Tibial artery (tissue), 4 donors: ENCODE measurements at regions not wholly inside any gene's neighbourhood (a gene's known extent, or its start where the extent isn't known, plus 50 kb on each side); places are given as distances from the start of the nearest gene placed in this dataset.

Experiments
- DNase-seq, 2 donors: peaks; one replicate each; pipeline ENCODE4 v3.0.0-alpha.2; 2019
- H3K27ac ChIP-seq, 2 donors: fragments of 200-600 bp; sonication (generic) in 1 of 2; 1 replicate in 1 of 2; 2 replicates in 1 of 2; pipeline ENCODE4 v1.5.1; 2018 to 2019; ENCODE audit warnings: mild to moderate bottlenecking in 1 of 2
- H3K27me3 ChIP-seq, 2 donors: fragments of 200-600 bp; sonication (generic) in 1 of 2; one replicate each; pipeline versions ENCODE4 v1.5.1 to v1.6.0; 2016 to 2019
- H3K36me3 ChIP-seq, 3 donors: fragments of 200-600 bp; sonication (generic) in 2 of 3; one replicate each; pipeline ENCODE4 v1.5.1; 2016 to 2019; ENCODE audit warnings: mild to moderate bottlenecking in 2 of 3
- H3K4me1 ChIP-seq, 4 donors: fragments of 200-600 bp; sonication (generic) in 2 of 4; 1 replicate in 3 of 4; 2 replicates in 1 of 4; pipeline ENCODE4 v1.5.1; 2016 to 2019
- H3K4me3 ChIP-seq, 2 donors: fragments of 200-600 bp; sonication (generic) in 1 of 2; 1 replicate in 1 of 2; 2 replicates in 1 of 2; pipeline ENCODE4 v1.5.1; 2018 to 2019; ENCODE audit warnings: mild to moderate bottlenecking in 2 of 2
- H3K9me3 ChIP-seq, 3 donors: fragments of 200-600 bp; sonication (generic) in 1 of 3; one replicate each; pipeline ENCODE4 v1.5.1; 2016 to 2019
- intact Hi-C: fragments of 100-400 bp; cut with DNase I; formaldehyde crosslinking; loops from one replicate; pipeline ENCODE4 v1.15.0; 2023; ENCODE audit warnings: low total_unique reads
- TF ChIP-seq, protein P1 (sequence below), 2 experiments: fragments of 200-600 bp in 1 of 2; fragments of 450-650 bp in 1 of 2; IDR thresholded peaks; one replicate each; pipeline ENCODE4 v1.5.1; 2017 to 2019; ENCODE audit warnings: antibody characterized with exemption in 2 of 2, mild to moderate bottlenecking in 1 of 2, moderate library complexity in 1 of 2

- TF ChIP-seq, protein P1, sequence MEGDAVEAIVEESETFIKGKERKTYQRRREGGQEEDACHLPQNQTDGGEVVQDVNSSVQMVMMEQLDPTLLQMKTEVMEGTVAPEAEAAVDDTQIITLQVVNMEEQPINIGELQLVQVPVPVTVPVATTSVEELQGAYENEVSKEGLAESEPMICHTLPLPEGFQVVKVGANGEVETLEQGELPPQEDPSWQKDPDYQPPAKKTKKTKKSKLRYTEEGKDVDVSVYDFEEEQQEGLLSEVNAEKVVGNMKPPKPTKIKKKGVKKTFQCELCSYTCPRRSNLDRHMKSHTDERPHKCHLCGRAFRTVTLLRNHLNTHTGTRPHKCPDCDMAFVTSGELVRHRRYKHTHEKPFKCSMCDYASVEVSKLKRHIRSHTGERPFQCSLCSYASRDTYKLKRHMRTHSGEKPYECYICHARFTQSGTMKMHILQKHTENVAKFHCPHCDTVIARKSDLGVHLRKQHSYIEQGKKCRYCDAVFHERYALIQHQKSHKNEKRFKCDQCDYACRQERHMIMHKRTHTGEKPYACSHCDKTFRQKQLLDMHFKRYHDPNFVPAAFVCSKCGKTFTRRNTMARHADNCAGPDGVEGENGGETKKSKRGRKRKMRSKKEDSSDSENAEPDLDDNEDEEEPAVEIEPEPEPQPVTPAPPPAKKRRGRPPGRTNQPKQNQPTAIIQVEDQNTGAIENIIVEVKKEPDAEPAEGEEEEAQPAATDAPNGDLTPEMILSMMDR (IDR thresholded peaks at IDR 0.05): no peak
- H3K36me3 ChIP-seq: no peaks in the 10 kb centered on the region
- no peak overlapping the region for H3K4me3 ChIP-seq
- no peaks in the 10 kb centered on the region for H3K9me3 ChIP-seq
- intact Hi-C loops: no loop called here
- no peaks in the 10 kb centered on the region for H3K27me3 ChIP-seq
- no peaks in the 10 kb centered on the region for H3K4me1 ChIP-seq
- no peak for DNase-seq
- H3K27ac ChIP-seq: no peak overlapping the region
These were observed 441.1 kb upstream of the MON1B start for GRCh38 chr16:76749780-76750375.

DNA sequence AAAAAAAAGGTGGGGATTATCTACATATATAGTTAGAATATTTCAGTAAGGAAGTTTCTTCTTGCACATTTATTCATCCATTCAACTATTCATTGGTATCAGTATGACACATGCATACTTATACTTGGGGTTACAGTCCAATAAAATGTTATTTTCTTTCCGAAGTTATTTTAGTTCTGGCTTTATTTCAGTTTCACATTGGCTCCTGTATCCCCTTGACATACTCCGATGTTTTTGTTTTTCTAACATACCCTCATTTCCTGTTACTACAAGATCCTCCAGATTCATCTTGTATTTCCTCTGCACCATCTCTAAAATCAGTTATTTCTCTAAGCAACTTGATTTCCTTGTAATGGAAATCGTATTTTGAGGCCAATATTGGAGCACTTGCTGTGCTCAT, 435.5 kb upstream of the MON1B start:
- intact Hi-C loops: no loop called here
- no peaks in the 10 kb centered on the region for H3K4me1 ChIP-seq
- TF ChIP-seq, protein P1 (IDR thresholded peaks at IDR 0.05): no peak
- no peak overlapping the region for H3K27ac ChIP-seq
- H3K9me3 ChIP-seq: peaks cover 0 to 7% (median 0%) of the 10 kb centered on the region in 3 donors
- no peak overlapping the region for H3K4me3 ChIP-seq
- no peak for DNase-seq
- no peaks in the 10 kb centered on the region for H3K27me3 ChIP-seq
- no peaks in the 10 kb centered on the region for H3K36me3 ChIP-seq

- H3K27ac ChIP-seq: no peak overlapping the region
- no peaks in the 10 kb centered on the region for H3K4me1 ChIP-seq
- H3K36me3 ChIP-seq: no peaks in the 10 kb centered on the region
- no peak overlapping the region for H3K4me3 ChIP-seq
- no peaks in the 10 kb centered on the region for H3K27me3 ChIP-seq
- H3K9me3 ChIP-seq: peaks cover 0 to 7% (median 0%) of the 10 kb centered on the region in 3 donors
- intact Hi-C loops: no loop called here
- TF ChIP-seq, protein P1 (IDR thresholded peaks at IDR 0.05): no peak
- no peak for DNase-seq
These were observed 434.6 kb upstream of the MON1B start for GRCh38 chr16:76756423-76756822.

- Histone ChIP-seq H3K36me3 (no peaks in the 10 kb centered on the region), H3K27ac (no peak overlapping the region), H3K27me3 (no peaks in the 10 kb centered on the region), H3K9me3 (peaks cover 0 to 10% (median 0%) of the 10 kb centered on the region in 3 donors), H3K4me1 (no peaks in the 10 kb centered on the region), H3K4me3 (no peak overlapping the region)
- TF ChIP-seq, protein P1 (IDR thresholded peaks at IDR 0.05): no peak
- DNase-seq: no peak
- intact Hi-C loops: no loop called here
These were observed 434.0 kb upstream of the MON1B start for GRCh38 chr16:76756951-76757350.

GRCh38 chr16:76766538-76766937, 424.5 kb upstream of the MON1B start:
- no peak overlapping the region for H3K27ac ChIP-seq
- no peaks in the 10 kb centered on the region for H3K4me1 ChIP-seq
- no peaks in the 10 kb centered on the region for H3K27me3 ChIP-seq
- intact Hi-C loops: no loop called here
- no peak overlapping the region for H3K4me3 ChIP-seq
- no peaks in the 10 kb centered on the region for H3K36me3 ChIP-seq
- TF ChIP-seq, protein P1 (IDR thresholded peaks at IDR 0.05): no peak
- H3K9me3 ChIP-seq: peaks cover 7 to 14% (median 8%) of the 10 kb centered on the region in 3 donors
- no peak for DNase-seq

- Histone ChIP-seq H3K9me3 (peaks cover 3 to 7% (median 3%) of the 10 kb centered on the region in 3 donors), H3K27me3 (no peaks in the 10 kb centered on the region), H3K36me3 (no peaks in the 10 kb centered on the region), H3K27ac (no peak overlapping the region), H3K4me3 (no peak overlapping the region), H3K4me1 (no peaks in the 10 kb centered on the region)
- intact Hi-C loops: no loop called here
- TF ChIP-seq, protein P1 (IDR thresholded peaks at IDR 0.05): no peak
- DNase-seq: no peak
These were observed 422.7 kb upstream of the MON1B start for GRCh38 chr16:76768316-76768715.
